ENCODE measurements at regions not wholly inside any gene's neighbourhood (a gene's known extent, or its start where the extent isn't known, plus 50 kb on each side); places are given as distances from the start of the nearest gene placed in this dataset.

- TF ChIP-seq CTCF (IDR thresholded peaks at IDR 0.05) (no peak), POLR2A (IDR thresholded peaks at IDR 0.05) (no peak)
Observed at GRCh38 chr6:91080871-91081270, 494.0 kb upstream of the MAP3K7 start.

Data from thyroid gland (tissue), 4 donors.